Breast epithelium (tissue), 4 donors: ENCODE measurements at regions not wholly inside any gene's neighbourhood (a gene's known extent, or its start where the extent isn't known, plus 50 kb on each side); places are given as distances from the start of the nearest gene placed in this dataset.

ENCODE experiments used
- DNase-seq, 2 donors: peaks; one replicate each; pipeline ENCODE4 v3.0.0-alpha.2; 2019; ENCODE audit warnings: low spot score in 2 of 2
- H3K27ac ChIP-seq, 2 donors: fragments of 200-600 bp; sonication (generic) in 1 of 2; one replicate each; pipeline ENCODE4 v1.5.1; 2016 to 2019; ENCODE audit warnings: mild to moderate bottlenecking in 1 of 2
- H3K27me3 ChIP-seq, 2 donors: fragments of 200-600 bp; sonication (generic) in 1 of 2; one replicate each; pipeline versions ENCODE4 v1.5.1 to v1.6.0; 2017 to 2019; ENCODE audit warnings: control low read depth in 1 of 2, mild to moderate bottlenecking in 1 of 2
- H3K36me3 ChIP-seq: fragments of 200-600 bp; one replicate; pipeline ENCODE4 v1.5.1; 2019
- H3K4me1 ChIP-seq, 2 donors: fragments of 200-600 bp; sonication (generic); one replicate each; pipeline ENCODE4 v1.5.1; 2016 to 2019; ENCODE audit warnings: control low read depth in 1 of 2
- H3K4me3 ChIP-seq, 3 donors: fragments of 200-600 bp; sonication (generic); 1 replicate in 2 of 3; 2 replicates in 1 of 3; pipeline ENCODE4 v1.5.1; 2016 to 2019; ENCODE audit warnings: mild to moderate bottlenecking in 3 of 3, moderate library complexity in 2 of 3
- H3K9me3 ChIP-seq, 2 donors: fragments of 200-600 bp; sonication (generic) in 1 of 2; one replicate each; pipeline ENCODE4 v1.5.1; 2016 to 2019; ENCODE audit warnings: control low read depth in 1 of 2
- POLR2A ChIP-seq: fragments of 450-650 bp; IDR thresholded peaks from one replicate; pipeline ENCODE4 v1.6.1; 2016; ENCODE audit warnings: antibody characterized with exemption, mild to moderate bottlenecking, moderate library complexity
- POLR2AphosphoS5 ChIP-seq, 3 donors: sonication (generic); formaldehyde crosslinking; IDR thresholded peaks; one replicate each; pipeline ENCODE4 v1.6.1; 2017; ENCODE audit warnings: antibody characterized with exemption in 3 of 3
- intact Hi-C: fragments of 100-400 bp; cut with DNase I; formaldehyde crosslinking; loops from one replicate; pipeline ENCODE4 v1.15.1; 2023; ENCODE audit warnings: low total_unique reads
- TF ChIP-seq, protein P1 (sequence below), 3 donors: fragments of 450-650 bp; IDR thresholded peaks; one replicate each; pipeline ENCODE4 v1.5.1; 2016 to 2017; ENCODE audit warnings: antibody characterized with exemption in 3 of 3, mild to moderate bottlenecking in 3 of 3, moderate library complexity in 3 of 3

DNA sequence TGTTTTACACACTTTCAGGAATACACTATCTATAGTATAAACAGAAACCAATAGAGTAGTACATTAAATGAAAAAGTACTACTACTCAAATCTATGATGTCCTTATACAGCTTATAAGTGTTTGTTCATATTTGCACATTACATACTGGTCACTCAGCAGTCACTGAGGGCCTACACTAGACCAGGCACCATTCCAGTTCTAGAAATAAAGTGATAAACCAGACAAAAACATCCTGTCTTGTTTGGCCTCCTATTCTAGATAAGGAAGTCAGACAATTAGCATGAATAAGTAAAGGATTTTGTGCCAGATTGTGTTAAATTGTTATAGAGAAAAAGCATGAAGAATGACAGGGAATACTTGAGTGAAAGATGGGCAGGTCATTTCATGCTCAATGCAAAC lies 219.0 kb downstream of the CRPPA start:
- Histone ChIP-seq H3K36me3 (no peaks in the 10 kb centered on the region), H3K4me1 (no peaks in the 10 kb centered on the region), H3K27me3 (no peaks in the 10 kb centered on the region), H3K9me3 (no peaks in the 10 kb centered on the region), H3K4me3 (no peak overlapping the region), H3K27ac (no peak overlapping the region)
- TF ChIP-seq, protein P1, sequence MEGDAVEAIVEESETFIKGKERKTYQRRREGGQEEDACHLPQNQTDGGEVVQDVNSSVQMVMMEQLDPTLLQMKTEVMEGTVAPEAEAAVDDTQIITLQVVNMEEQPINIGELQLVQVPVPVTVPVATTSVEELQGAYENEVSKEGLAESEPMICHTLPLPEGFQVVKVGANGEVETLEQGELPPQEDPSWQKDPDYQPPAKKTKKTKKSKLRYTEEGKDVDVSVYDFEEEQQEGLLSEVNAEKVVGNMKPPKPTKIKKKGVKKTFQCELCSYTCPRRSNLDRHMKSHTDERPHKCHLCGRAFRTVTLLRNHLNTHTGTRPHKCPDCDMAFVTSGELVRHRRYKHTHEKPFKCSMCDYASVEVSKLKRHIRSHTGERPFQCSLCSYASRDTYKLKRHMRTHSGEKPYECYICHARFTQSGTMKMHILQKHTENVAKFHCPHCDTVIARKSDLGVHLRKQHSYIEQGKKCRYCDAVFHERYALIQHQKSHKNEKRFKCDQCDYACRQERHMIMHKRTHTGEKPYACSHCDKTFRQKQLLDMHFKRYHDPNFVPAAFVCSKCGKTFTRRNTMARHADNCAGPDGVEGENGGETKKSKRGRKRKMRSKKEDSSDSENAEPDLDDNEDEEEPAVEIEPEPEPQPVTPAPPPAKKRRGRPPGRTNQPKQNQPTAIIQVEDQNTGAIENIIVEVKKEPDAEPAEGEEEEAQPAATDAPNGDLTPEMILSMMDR (IDR thresholded peaks at IDR 0.05), result no peak
- TF ChIP-seq POLR2AphosphoS5 (IDR thresholded peaks at IDR 0.05) (no peak), POLR2A (no peak)
- intact Hi-C loops, result no loop called here
- DNase-seq, result no peak

DNA sequence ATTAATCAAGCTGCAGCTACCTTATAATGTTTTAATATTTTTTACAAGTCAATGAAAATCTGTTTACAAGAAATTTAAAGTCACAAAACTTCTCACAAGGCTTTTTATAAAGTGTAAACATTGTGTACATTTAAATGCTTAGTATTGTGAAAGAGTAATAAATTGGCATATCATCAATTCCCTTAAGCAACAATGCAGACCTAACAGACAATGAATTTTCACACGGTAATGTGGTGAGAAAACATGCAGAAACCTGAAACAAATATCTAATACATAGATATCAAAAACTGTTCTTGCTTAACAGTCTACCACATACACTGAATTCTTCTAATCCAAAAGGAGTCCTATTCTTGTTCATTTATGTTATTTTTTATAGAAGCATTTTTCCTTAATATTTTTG lies 220.7 kb downstream of the CRPPA start:
- H3K27me3 ChIP-seq, result no peaks in the 10 kb centered on the region
- DNase-seq, result no peak
- no peaks in the 10 kb centered on the region for H3K4me1 ChIP-seq
- no peaks in the 10 kb centered on the region for H3K36me3 ChIP-seq
- intact Hi-C loops, result no loop called here
- H3K4me3 ChIP-seq, result no peak overlapping the region
- no peak overlapping the region for H3K27ac ChIP-seq
- TF ChIP-seq POLR2AphosphoS5 (IDR thresholded peaks at IDR 0.05) (no peak), POLR2A (no peak)
- TF ChIP-seq, protein P1 (IDR thresholded peaks at IDR 0.05), result no peak
- H3K9me3 ChIP-seq, result no peaks in the 10 kb centered on the region

DNA sequence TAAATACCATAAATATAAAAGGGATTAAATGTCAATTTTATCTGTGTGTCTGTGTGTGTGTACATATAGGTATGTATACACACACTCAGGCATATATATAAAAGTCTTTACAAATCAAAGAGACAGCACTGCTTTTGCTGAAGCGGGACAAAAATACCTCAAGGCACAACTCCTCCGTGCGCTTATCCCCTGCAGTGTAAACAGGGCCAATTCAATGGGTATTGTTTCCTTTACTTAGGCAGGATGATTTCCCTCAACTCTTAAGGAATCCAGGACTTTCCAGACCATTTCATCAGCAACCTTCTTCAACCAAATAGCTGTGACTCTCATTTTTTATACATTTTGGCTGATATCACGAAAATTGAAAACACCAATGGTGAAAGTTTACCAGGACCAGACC lies 227.7 kb downstream of the CRPPA start:
- no peak for DNase-seq
- Histone ChIP-seq H3K27me3 (no peaks in the 10 kb centered on the region), H3K4me1 (no peaks in the 10 kb centered on the region), H3K4me3 (no peak overlapping the region), H3K9me3 (no peaks in the 10 kb centered on the region), H3K36me3 (no peaks in the 10 kb centered on the region), H3K27ac (no peak overlapping the region)
- TF ChIP-seq POLR2A (no peak), POLR2AphosphoS5 (IDR thresholded peaks at IDR 0.05) (no peak)
- TF ChIP-seq, protein P1 (IDR thresholded peaks at IDR 0.05), result no peak
- intact Hi-C loops, result no loop called here

DNA sequence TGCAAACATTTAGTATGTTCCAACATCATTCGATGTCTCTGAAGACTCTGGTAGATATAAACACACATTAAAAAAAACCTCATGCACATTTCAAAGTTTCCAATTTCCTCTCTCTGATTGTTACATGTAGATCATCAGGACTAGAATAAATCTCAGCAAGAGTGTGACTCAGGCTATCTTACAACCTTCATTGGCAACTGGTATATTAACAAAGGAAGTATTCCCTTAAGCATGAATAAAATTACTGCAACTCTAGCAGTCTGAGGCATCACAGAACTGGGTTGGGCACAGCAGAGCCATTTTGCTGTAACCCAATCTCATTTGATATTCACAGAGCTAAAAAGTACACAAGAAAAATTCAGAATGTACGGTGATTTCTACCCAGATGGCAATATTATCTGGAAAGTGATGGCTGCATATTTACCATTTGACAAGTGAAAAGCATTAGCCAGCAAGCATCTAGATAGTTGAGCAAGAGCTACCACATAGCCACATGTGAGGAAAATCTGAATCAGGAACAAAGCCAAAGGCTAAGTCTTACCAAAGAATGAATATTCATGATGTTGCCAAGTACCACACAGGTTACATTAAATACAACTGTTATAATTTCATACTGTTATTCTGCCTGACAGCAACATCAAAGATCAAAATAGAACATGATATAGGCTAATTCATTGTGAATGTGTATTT lies 232.2 kb downstream of the CRPPA start:
- TF ChIP-seq, protein P1 (IDR thresholded peaks at IDR 0.05), result no peak
- TF ChIP-seq POLR2AphosphoS5 (IDR thresholded peaks at IDR 0.05) (no peak), POLR2A (no peak)
- Histone ChIP-seq H3K36me3 (no peaks in the 10 kb centered on the region), H3K9me3 (no peaks in the 10 kb centered on the region), H3K27me3 (no peaks in the 10 kb centered on the region), H3K27ac (no peak overlapping the region), H3K4me1 (no peaks in the 10 kb centered on the region), H3K4me3 (no peak overlapping the region)
- no peak for DNase-seq
- intact Hi-C loops, result no loop called here

DNA sequence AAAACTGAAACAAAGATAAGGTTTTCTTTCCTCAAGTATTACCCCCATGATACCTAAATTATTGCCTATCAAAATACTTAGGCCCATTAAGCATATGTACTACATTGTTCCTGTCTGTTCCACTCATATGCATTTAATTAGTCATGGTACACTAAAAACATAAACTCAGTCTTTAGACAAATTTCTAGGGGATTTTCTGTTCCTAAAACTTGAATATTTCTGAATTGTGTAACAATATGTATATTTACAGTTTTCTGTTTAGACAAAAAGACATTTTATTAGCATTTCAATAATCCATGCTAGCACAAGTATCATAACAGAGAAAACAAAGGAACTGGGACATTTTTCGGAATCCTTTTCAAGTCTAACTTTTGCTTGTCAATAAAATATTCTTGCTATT lies 234.2 kb downstream of the CRPPA start:
- Histone ChIP-seq H3K9me3 (no peaks in the 10 kb centered on the region), H3K4me3 (no peak overlapping the region), H3K27ac (no peak overlapping the region), H3K4me1 (no peaks in the 10 kb centered on the region), H3K27me3 (no peaks in the 10 kb centered on the region), H3K36me3 (no peaks in the 10 kb centered on the region)
- TF ChIP-seq POLR2A, result no peak
- TF ChIP-seq POLR2AphosphoS5 (IDR thresholded peaks at IDR 0.05), result no peak
- TF ChIP-seq, protein P1 (IDR thresholded peaks at IDR 0.05), result no peak
- intact Hi-C loops, result no loop called here
- no peak for DNase-seq
